Fibroblast of lung (primary cell): ENCODE measurements at regions not wholly inside any gene's neighbourhood (a gene's known extent, or its start where the extent isn't known, plus 50 kb on each side); places are given as distances from the start of the nearest gene placed in this dataset.

ENCODE experiments used
- DNase-seq, 2 donors: peaks; one replicate each; pipeline versions ENCODE4 v3.0.0 to v3.0.0-alpha.2; 2010; ENCODE audit warnings: low read depth in 2 of 2
- H2AFZ ChIP-seq: 2 replicates; pipeline ENCODE4 v1.5.1; 2012; ENCODE audit warnings: low read length, control low read depth, inconsistent platforms
- H3K27ac ChIP-seq: 2 replicates; pipeline ENCODE4 v1.5.1; 2011; ENCODE audit warnings: low read length, control low read depth; ENCODE audit not compliant: insufficient read depth
- H3K27me3 ChIP-seq: 2 replicates; pipeline ENCODE4 v1.5.1; 2011; ENCODE audit warnings: mild to moderate bottlenecking, low read length; ENCODE audit not compliant: control insufficient read depth, insufficient read depth
- H3K36me3 ChIP-seq: 2 replicates; pipeline ENCODE4 v1.5.1; 2011; ENCODE audit warnings: low read length; ENCODE audit not compliant: control insufficient read depth, insufficient read depth
- H3K4me1 ChIP-seq: 2 replicates; pipeline ENCODE4 v1.5.1; 2011; ENCODE audit warnings: low read length; ENCODE audit not compliant: control insufficient read depth, insufficient read depth; ENCODE audit errors: extremely low read depth
- H3K4me2 ChIP-seq: 2 replicates; pipeline ENCODE4 v1.5.1; 2011; ENCODE audit warnings: low read length, control low read depth; ENCODE audit not compliant: insufficient read depth; ENCODE audit errors: extremely low read depth
- H3K4me3 ChIP-seq, 4 experiments: fragments of 200-600 bp in 1 of 4; sonication (generic) in 1 of 4; replicated peaks in 1 of 4; 2 replicates each; pipeline ENCODE4 v1.5.1; 2011 to 2016; ENCODE audit warnings: low read length in 4 of 4, low read depth in 3 of 4, mild to moderate bottlenecking in 3 of 4, control low read depth in 2 of 4, inconsistent platforms in 1 of 4, mixed read lengths in 1 of 4; ENCODE audit not compliant: insufficient read depth in 1 of 4; ENCODE audit errors: control extremely low read depth in 1 of 4
- H3K79me2 ChIP-seq: 2 replicates; pipeline ENCODE4 v1.5.1; 2012; ENCODE audit warnings: mild to moderate bottlenecking, low read length, inconsistent platforms; ENCODE audit not compliant: control insufficient read depth, insufficient read depth
- H3K9ac ChIP-seq: 2 replicates; pipeline ENCODE4 v1.5.1; 2011; ENCODE audit warnings: mild to moderate bottlenecking, low read length, control low read depth; ENCODE audit not compliant: insufficient read depth
- H3K9me3 ChIP-seq: 2 replicates; pipeline ENCODE4 v1.5.1; 2012; ENCODE audit warnings: low read depth, low read length; ENCODE audit not compliant: control insufficient read depth, insufficient read depth
- H4K20me1 ChIP-seq: 2 replicates; pipeline ENCODE4 v1.5.1; 2011; ENCODE audit warnings: low read length; ENCODE audit not compliant: control insufficient read depth, insufficient read depth; ENCODE audit errors: extremely low read depth
- CTCF ChIP-seq, 2 donors: IDR thresholded peaks in 1 of 2; conservative IDR thresholded peaks in 1 of 2; 1 replicate in 1 of 2; 2 replicates in 1 of 2; pipeline ENCODE4 v1.5.1; 2011 to 2012; ENCODE audit warnings: low read length in 2 of 2, control low read depth in 1 of 2, inconsistent platforms in 1 of 2, low read depth in 1 of 2, mild to moderate bottlenecking in 1 of 2
- EZH2 ChIP-seq: IDR thresholded peaks from 2 replicates; pipeline ENCODE4 v1.5.1; 2012; ENCODE audit warnings: low read length, control low read depth, mild to moderate bottlenecking; ENCODE audit errors: missing control alignments

GRCh38 chr6:150673720-150674346 lies 74.1 kb downstream of the PLEKHG1 start:
- Histone ChIP-seq H2AFZ (no peak overlapping the region), H3K4me2 (no peak overlapping the region), H3K27ac (no peak overlapping the region), H3K79me2 (no peaks in the 10 kb centered on the region), H3K4me3 (no peak overlapping the region), H3K4me1 (no peaks in the 10 kb centered on the region), H3K9me3 (no peaks in the 10 kb centered on the region), H4K20me1 (no peaks in the 10 kb centered on the region), H3K27me3 (no peaks in the 10 kb centered on the region), H3K9ac (no peak overlapping the region), H3K36me3 (no peaks in the 10 kb centered on the region)
- DNase-seq = no peak
- TF ChIP-seq CTCF (conservative IDR thresholded peaks at IDR 0.05 in 1 of 2, IDR thresholded peaks at IDR 0.05 in 1 of 2; ENCODE audit: low read depth in 1 of 2, low read length in 2 of 2) = no peak
- TF ChIP-seq EZH2 = no peak

GRCh38 chr6:150676344-150676743 lies 76.7 kb downstream of the PLEKHG1 start:
- Histone ChIP-seq H3K36me3 (no peaks in the 10 kb centered on the region), H3K4me1 (no peaks in the 10 kb centered on the region), H3K4me3 (no peak overlapping the region), H3K9me3 (no peaks in the 10 kb centered on the region), H3K27ac (no peak overlapping the region), H3K4me2 (no peak overlapping the region), H4K20me1 (no peaks in the 10 kb centered on the region), H2AFZ (no peak overlapping the region), H3K79me2 (no peaks in the 10 kb centered on the region), H3K9ac (no peak overlapping the region), H3K27me3 (no peaks in the 10 kb centered on the region)
- TF ChIP-seq EZH2 = no peak
- TF ChIP-seq CTCF (conservative IDR thresholded peaks at IDR 0.05 in 1 of 2, IDR thresholded peaks at IDR 0.05 in 1 of 2; ENCODE audit: low read depth in 1 of 2, low read length in 2 of 2) = no peak
- DNase-seq = no peak

- Histone ChIP-seq H3K27me3 (no peaks in the 10 kb centered on the region), H2AFZ (no peak overlapping the region), H3K79me2 (no peaks in the 10 kb centered on the region), H3K4me3 (no peak overlapping the region), H3K27ac (no peak overlapping the region), H3K4me1 (no peaks in the 10 kb centered on the region), H3K36me3 (no peaks in the 10 kb centered on the region), H3K4me2 (no peak overlapping the region), H3K9me3 (no peaks in the 10 kb centered on the region), H3K9ac (no peak overlapping the region), H4K20me1 (no peaks in the 10 kb centered on the region)
- no peak for DNase-seq
- TF ChIP-seq EZH2 (no peak), CTCF (conservative IDR thresholded peaks at IDR 0.05 in 1 of 2, IDR thresholded peaks at IDR 0.05 in 1 of 2; ENCODE audit: low read depth in 1 of 2, low read length in 2 of 2) (no peak)
Observed at GRCh38 chr6:150676772-150677171, 77.1 kb downstream of the PLEKHG1 start.
